ENCODE measurements at regions not wholly inside any gene's neighbourhood (a gene's known extent, or its start where the extent isn't known, plus 50 kb on each side); places are given as distances from the start of the nearest gene placed in this dataset.

DNA sequence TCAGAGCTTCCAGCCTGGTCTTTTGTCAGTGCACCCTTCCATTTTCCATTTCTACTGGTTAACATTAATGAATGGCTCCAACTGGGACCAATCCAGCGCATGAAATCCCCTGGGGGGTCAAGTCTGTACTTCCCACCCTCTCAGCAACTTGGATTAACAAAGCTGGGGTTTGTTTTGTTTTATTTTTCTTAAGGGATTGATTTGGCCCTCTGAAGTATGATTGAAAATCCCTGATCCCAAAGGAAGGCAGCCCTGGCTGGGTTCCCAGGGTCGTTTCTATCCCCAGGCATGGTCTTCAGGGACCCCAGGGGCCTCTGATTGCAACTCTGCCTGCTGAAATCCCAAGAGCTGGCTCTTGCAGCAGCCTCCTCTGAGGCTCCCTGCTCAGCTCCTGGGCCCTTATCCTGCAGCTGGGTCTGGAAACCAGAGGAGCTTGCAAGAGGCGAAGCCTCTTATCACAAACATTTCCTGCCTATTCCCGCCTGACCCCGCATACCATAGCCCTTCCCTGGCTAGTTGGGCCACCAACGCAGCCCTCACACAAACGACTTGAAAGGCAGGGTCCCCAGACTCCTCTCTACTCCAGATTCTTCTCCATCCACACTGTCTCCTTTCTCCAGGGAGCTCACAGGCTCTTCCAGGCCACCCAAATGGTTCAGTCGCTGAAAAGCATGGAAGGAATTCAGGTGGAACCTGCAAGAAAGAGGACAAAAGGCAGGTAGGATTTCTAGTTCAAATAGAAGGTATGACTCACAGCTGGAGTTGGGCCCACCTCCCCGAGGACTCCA is 109.7 kb upstream of the PKDCC start:
- H3K4me1 Mint-ChIP-seq (ENCODE audit: low read depth), result no peaks in the 10 kb centered on the region
- no peak for DNase-seq
- H3K27me3 Mint-ChIP-seq, result no peaks in the 10 kb centered on the region
- H3K27ac Mint-ChIP-seq, result no peak overlapping the region
- no peaks in the 10 kb centered on the region for H3K9me3 Mint-ChIP-seq
- H3K4me3 Mint-ChIP-seq, result no peak overlapping the region
- no peaks in the 10 kb centered on the region for H3K36me3 Mint-ChIP-seq (ENCODE audit: low read depth)

DNA sequence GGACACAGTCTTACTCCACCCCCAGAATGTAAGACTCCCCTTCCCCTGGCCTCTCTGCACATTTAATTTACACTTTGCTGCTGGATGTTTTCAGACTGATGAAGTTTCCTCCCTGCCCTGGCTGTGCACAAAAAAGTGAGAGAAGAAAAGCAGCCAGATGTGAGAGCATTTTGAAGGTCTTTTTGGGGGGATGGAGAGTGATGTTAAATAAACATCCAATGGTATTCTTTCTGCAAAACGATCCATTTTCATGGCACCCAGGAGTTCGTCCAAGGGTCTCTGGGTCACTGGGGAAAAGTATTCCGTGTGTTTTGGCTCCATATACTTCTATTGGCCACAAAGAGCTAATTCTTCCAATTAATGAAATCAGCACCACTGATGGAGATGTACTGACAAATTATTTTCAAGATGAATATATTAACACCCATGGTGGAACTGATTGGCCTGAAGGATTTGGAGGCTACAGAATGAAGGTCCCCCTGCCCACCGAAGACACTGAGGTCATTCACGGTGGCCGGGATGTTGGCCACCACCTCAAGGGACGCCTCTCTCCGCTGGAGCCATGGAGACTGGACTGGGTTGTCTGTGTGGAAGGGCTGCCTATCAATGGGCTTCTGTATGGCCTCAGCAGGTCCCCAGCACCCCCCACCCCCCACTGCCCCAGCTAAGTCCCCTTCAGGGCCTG is 107.6 kb upstream of the PKDCC start:
- H3K4me3 Mint-ChIP-seq, result no peak overlapping the region
- no peak overlapping the region for H3K27ac Mint-ChIP-seq
- no peaks in the 10 kb centered on the region for H3K4me1 Mint-ChIP-seq (ENCODE audit: low read depth)
- DNase-seq, result no peak
- peaks cover 6% of the 10 kb centered on the region for H3K27me3 Mint-ChIP-seq
- no peaks in the 10 kb centered on the region for H3K9me3 Mint-ChIP-seq
- H3K36me3 Mint-ChIP-seq (ENCODE audit: low read depth), result no peaks in the 10 kb centered on the region

- Mint-ChIP-seq H3K27ac (no peak overlapping the region), H3K27me3 (peaks cover 6% of the 10 kb centered on the region)
Measured at GRCh38 chr2:41940745-41941063, 107.1 kb upstream of the PKDCC start.

GRCh38 chr2:41941831-41942230 is 106.0 kb upstream of the PKDCC start:
- Mint-ChIP-seq H3K36me3 (ENCODE audit: low read depth) (no peaks in the 10 kb centered on the region), H3K27ac (no peak overlapping the region), H3K4me1 (ENCODE audit: low read depth) (no peaks in the 10 kb centered on the region), H3K4me3 (no peak overlapping the region), H3K27me3 (peaks cover 11% of the 10 kb centered on the region), H3K9me3 (no peaks in the 10 kb centered on the region)
- no peak for DNase-seq

More at GRCh38 chr2:41940745-41941063, 107.1 kb upstream of the PKDCC start:
- Mint-ChIP-seq H3K4me1 (ENCODE audit: low read depth) (no peaks in the 10 kb centered on the region), H3K36me3 (ENCODE audit: low read depth) (no peaks in the 10 kb centered on the region), H3K9me3 (no peaks in the 10 kb centered on the region), H3K4me3 (no peak overlapping the region)
- no peak for DNase-seq

- DNase-seq, result no peak
- H3K27ac Mint-ChIP-seq, result no peak overlapping the region
- H3K36me3 Mint-ChIP-seq (ENCODE audit: low read depth), result no peaks in the 10 kb centered on the region
- H3K4me1 Mint-ChIP-seq (ENCODE audit: low read depth), result no peaks in the 10 kb centered on the region
- H3K4me3 Mint-ChIP-seq, result no peak overlapping the region
- H3K9me3 Mint-ChIP-seq, result no peaks in the 10 kb centered on the region
- peaks cover 11% of the 10 kb centered on the region for H3K27me3 Mint-ChIP-seq
Measured at GRCh38 chr2:41942278-41942677, 105.5 kb upstream of the PKDCC start.

- no peak overlapping the region for H3K27ac Mint-ChIP-seq
- no peaks in the 10 kb centered on the region for H3K9me3 Mint-ChIP-seq
- H3K36me3 Mint-ChIP-seq (ENCODE audit: low read depth), result no peaks in the 10 kb centered on the region
- H3K4me1 Mint-ChIP-seq (ENCODE audit: low read depth), result no peaks in the 10 kb centered on the region
- DNase-seq, result no peak
- no peak overlapping the region for H3K4me3 Mint-ChIP-seq
- H3K27me3 Mint-ChIP-seq, result peaks cover 18% of the 10 kb centered on the region
Measured at GRCh38 chr2:41943159-41943558, 104.7 kb upstream of the PKDCC start.

DNA sequence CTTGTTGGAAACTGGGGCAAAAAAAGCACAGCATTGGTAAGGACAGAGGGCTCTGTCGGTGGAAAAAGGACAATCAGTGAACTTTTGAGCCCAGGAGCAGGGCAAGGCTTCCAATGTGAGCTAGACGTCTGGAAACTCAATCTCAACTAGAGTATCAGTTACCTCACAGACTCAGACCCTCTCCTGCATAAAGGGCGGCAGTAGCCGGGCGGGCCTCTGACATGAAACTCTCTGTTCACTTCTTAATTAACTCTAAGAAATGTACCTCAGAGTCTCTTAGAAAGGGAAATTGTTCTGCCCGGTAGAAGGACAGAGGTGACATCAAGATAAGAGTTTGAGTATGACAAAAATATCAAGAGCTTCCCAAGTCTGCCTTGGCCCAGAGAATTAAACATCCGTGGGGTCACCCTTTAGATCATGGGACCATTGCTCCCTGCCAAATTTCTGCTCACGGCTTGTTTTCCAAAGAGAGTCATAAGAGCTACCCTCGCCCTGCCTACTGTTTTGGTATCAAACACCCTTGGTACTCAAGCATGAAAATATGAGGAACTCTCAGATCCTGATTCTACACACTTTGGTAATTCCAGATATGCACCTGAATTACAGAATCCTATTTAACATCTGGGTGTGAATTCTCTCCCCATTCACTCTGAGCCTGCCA is 103.5 kb upstream of the PKDCC start:
- Mint-ChIP-seq H3K27me3 (peaks cover 18% of the 10 kb centered on the region), H3K36me3 (ENCODE audit: low read depth) (no peaks in the 10 kb centered on the region), H3K27ac (no peak overlapping the region), H3K9me3 (no peaks in the 10 kb centered on the region), H3K4me3 (no peak overlapping the region), H3K4me1 (ENCODE audit: low read depth) (no peaks in the 10 kb centered on the region)
- no peak for DNase-seq

- Mint-ChIP-seq H3K4me3 (no peak overlapping the region), H3K9me3 (no peaks in the 10 kb centered on the region), H3K36me3 (ENCODE audit: low read depth) (no peaks in the 10 kb centered on the region), H3K27ac (no peak overlapping the region), H3K27me3 (peaks cover 18% of the 10 kb centered on the region), H3K4me1 (ENCODE audit: low read depth) (peaks cover 4% of the 10 kb centered on the region)
- no peak for DNase-seq
Measured at GRCh38 chr2:41947701-41948396, 100.0 kb upstream of the PKDCC start.

DNA sequence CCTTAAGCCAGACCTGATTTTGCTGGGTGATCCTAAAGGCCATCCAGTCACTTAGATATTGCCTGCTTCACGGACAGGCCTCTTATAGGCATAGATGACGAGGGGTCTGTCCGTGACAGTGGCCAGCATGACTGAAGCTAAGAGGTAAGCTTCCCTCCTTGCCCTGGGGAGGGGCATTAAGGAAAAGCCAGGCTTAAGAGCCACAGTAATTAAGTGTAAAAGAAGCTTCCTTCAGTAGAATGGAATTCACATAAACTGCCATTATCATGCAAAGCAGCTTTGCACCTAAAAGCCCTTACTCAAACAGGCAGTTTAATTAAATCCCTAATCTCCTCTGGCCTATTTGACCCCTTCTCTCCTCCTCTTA is 99.4 kb upstream of the PKDCC start:
- no peak for DNase-seq
- peaks cover 8% of the 10 kb centered on the region for H3K4me1 Mint-ChIP-seq (ENCODE audit: low read depth)
- no peak overlapping the region for H3K4me3 Mint-ChIP-seq
- no peaks in the 10 kb centered on the region for H3K36me3 Mint-ChIP-seq (ENCODE audit: low read depth)
- peaks cover 18% of the 10 kb centered on the region for H3K27me3 Mint-ChIP-seq
- H3K27ac Mint-ChIP-seq, result no peak overlapping the region
- no peaks in the 10 kb centered on the region for H3K9me3 Mint-ChIP-seq

- Mint-ChIP-seq H3K27me3 (peaks cover 13% of the 10 kb centered on the region), H3K27ac (no peak overlapping the region), H3K4me3 (no peak overlapping the region), H3K36me3 (ENCODE audit: low read depth) (no peaks in the 10 kb centered on the region), H3K9me3 (no peaks in the 10 kb centered on the region), H3K4me1 (ENCODE audit: low read depth) (peaks cover 15% of the 10 kb centered on the region)
- DNase-seq, result no peak
Measured at GRCh38 chr2:41949091-41949882, 98.5 kb upstream of the PKDCC start.

DNA sequence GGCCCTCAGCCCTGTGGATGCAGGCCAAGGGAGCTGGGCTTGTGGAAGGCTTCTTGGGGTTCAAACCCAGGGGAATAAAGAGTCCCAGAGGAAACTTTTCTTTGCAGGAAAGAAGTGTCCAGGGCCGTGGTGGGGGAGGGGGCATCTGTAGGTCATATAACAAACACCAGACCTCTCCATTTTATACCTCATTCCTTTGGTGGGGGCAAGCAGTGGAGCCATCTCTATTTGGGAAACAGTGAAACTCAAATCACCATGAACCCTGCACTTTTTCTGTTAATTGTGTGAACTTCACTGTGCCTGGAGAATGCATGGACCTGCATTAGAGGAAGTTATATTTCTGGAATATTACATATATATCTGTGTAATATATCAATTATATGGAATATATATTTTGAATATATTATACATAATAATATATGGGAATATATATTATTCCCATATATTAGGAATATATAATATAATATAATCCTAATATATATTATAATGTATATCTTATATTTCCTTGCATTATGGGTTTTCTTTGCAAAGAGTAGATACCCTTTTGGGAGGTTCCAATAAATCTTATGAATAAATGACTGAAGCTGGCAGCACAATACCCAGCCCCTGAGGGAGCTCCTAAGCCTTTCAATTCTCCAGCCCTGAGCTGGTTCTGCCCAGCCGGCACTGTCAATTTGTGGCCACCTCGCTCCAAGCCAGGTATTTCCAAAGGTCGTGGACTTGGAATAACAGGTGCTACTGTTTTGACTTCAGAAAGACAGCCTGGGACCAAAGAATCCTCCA is 97.7 kb upstream of the PKDCC start:
- peaks cover 13% of the 10 kb centered on the region for H3K27me3 Mint-ChIP-seq
- H3K36me3 Mint-ChIP-seq (ENCODE audit: low read depth), result no peaks in the 10 kb centered on the region
- H3K4me1 Mint-ChIP-seq (ENCODE audit: low read depth), result peaks cover 15% of the 10 kb centered on the region
- no peak overlapping the region for H3K4me3 Mint-ChIP-seq
- no peak overlapping the region for H3K27ac Mint-ChIP-seq
- no peaks in the 10 kb centered on the region for H3K9me3 Mint-ChIP-seq
- DNase-seq, result no peak

DNA sequence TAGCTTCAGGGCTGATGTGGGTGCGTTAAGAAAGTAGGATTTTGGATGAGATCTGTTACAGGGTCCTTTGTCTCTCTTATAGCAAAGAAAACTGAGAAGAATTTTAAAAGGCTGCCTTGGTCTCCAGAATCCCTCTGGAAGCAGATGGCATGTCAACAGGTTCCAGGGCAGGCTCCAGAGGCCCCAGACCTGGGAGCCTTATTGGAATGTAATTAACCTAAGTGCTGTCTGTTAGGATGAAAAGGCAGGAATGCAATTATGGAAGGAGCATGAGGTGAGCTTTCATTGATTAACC is 97.2 kb upstream of the PKDCC start:
- no peak for DNase-seq
- no peak overlapping the region for H3K4me3 Mint-ChIP-seq
- no peak overlapping the region for H3K27ac Mint-ChIP-seq
- H3K36me3 Mint-ChIP-seq (ENCODE audit: low read depth), result no peaks in the 10 kb centered on the region
- peaks cover 15% of the 10 kb centered on the region for H3K4me1 Mint-ChIP-seq (ENCODE audit: low read depth)
- no peaks in the 10 kb centered on the region for H3K9me3 Mint-ChIP-seq
- peaks cover 13% of the 10 kb centered on the region for H3K27me3 Mint-ChIP-seq

DNA sequence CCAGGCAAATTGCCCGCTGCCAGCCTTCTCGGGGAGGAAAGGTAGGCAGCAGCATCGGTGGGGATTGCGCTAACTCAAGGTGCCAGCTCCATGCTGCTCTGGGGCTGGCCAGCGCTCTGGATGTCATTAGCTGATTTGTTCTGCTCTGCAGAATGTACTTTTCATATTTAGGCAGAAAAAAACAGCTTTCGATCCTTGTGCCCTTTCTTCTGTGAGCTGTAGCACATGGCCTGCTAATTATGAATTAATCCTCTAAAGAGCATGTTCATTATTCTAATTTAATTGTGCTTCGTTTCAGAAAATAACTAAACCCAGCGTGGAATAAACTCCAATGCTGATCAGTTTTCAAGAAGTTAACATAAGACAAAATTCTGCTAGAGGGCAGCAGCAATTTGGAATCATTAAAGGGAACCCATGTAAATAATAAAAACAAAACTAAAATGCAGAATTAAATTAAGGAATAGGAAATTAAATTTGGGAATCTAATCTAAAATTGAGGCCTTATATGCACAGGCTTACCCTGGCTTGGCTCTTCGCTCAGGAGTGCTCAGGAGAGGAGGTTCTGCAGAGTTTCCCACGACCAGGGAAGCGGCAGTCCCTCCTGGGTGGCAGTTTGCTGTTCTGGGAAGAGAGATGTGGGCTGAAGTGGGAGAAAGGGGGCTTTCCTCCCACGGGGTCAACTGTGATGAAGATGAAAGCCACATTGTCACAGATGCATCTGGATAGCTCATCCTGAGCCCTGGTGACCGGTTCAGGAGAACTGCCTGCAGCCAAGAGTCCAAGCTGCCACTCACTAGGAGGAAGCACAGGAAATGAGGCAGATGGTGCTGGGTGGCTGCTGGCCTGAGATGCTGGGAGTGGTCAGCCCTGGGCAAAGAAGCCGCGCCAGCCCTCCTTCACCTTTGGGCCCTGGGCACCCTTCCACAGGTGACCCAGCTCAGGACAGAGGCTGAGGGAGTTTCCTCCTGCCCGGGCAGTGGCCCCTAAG is 93.2 kb upstream of the PKDCC start:
- H3K4me3 Mint-ChIP-seq, result no peak overlapping the region
- DNase-seq, result no peak
- H3K9me3 Mint-ChIP-seq, result no peaks in the 10 kb centered on the region
- H3K27me3 Mint-ChIP-seq, result peaks cover 4% of the 10 kb centered on the region
- peaks cover 15% of the 10 kb centered on the region for H3K4me1 Mint-ChIP-seq (ENCODE audit: low read depth)
- H3K36me3 Mint-ChIP-seq (ENCODE audit: low read depth), result no peaks in the 10 kb centered on the region
- no peak overlapping the region for H3K27ac Mint-ChIP-seq

Measured in activated T-cell treated with anti-CD3 and anti-CD28 coated beads, Interleukin-2, amount 50 U/mL, for 24 hours (primary cell).